H9 (cell line): ENCODE measurements at regions not wholly inside any gene's neighbourhood (a gene's known extent, or its start where the extent isn't known, plus 50 kb on each side); places are given as distances from the start of the nearest gene placed in this dataset.

Experiments
- DNase-seq: peaks from one replicate; pipeline ENCODE4 v3.0.0-alpha.2; 2017
- H2AFZ ChIP-seq: one replicate; pipeline ENCODE4 v1.6.1; 2013; ENCODE audit warnings: mild to moderate bottlenecking, low read length, control low read depth, moderate library complexity
- H2AK5ac ChIP-seq: 2 replicates; pipeline ENCODE4 v1.6.1; 2013; ENCODE audit warnings: low read length, control low read depth, mixed read lengths; ENCODE audit not compliant: insufficient read length
- H2BK120ac ChIP-seq: one replicate; pipeline ENCODE4 v1.6.1; 2013; ENCODE audit warnings: low read depth, mild to moderate bottlenecking, low read length, control low read depth, inconsistent platforms; ENCODE audit not compliant: poor library complexity, severe bottlenecking
- H2BK12ac ChIP-seq: 2 replicates; pipeline ENCODE4 v1.6.1; 2013; ENCODE audit warnings: low read length, control low read depth, mixed read lengths, low read depth; ENCODE audit not compliant: insufficient read length
- H2BK15ac ChIP-seq: 2 replicates; pipeline ENCODE4 v1.6.1; 2013; ENCODE audit warnings: low read depth, low read length, control low read depth
- H2BK20ac ChIP-seq: one replicate; pipeline ENCODE4 v1.6.1; 2013; ENCODE audit warnings: low read depth, mild to moderate bottlenecking, low read length, control low read depth, inconsistent platforms; ENCODE audit not compliant: poor library complexity, severe bottlenecking
- H2BK5ac ChIP-seq: 2 replicates; pipeline ENCODE4 v1.6.1; 2013; ENCODE audit warnings: low read length, control low read depth, mixed read lengths; ENCODE audit not compliant: insufficient read length
- H3K14ac ChIP-seq: 2 replicates; pipeline ENCODE4 v1.6.1; 2013; ENCODE audit warnings: low read length, control low read depth; ENCODE audit not compliant: insufficient read depth
- H3K18ac ChIP-seq: 2 replicates; pipeline ENCODE4 v1.6.1; 2013; ENCODE audit warnings: low read depth, mild to moderate bottlenecking, mixed read lengths, low read length, control low read depth; ENCODE audit not compliant: insufficient read length
- H3K23ac ChIP-seq: 2 replicates; pipeline ENCODE4 v1.6.1; 2013; ENCODE audit warnings: low read length, control low read depth, mixed read lengths, low read depth; ENCODE audit not compliant: insufficient read length
- H3K23me2 ChIP-seq: 2 replicates; pipeline ENCODE4 v1.6.1; 2013; ENCODE audit warnings: low read depth, mild to moderate bottlenecking, mixed read lengths, low read length, control low read depth; ENCODE audit not compliant: insufficient read length, poor library complexity, severe bottlenecking
- H3K27ac ChIP-seq: 2 replicates; pipeline ENCODE4 v1.5.1; 2013; ENCODE audit warnings: low read length, control low read depth, mixed read lengths, low read depth; ENCODE audit not compliant: insufficient read length
- H3K27me3 ChIP-seq: 2 replicates; pipeline ENCODE4 v1.6.1; 2013; ENCODE audit warnings: low read length, control low read depth, inconsistent platforms; ENCODE audit not compliant: insufficient read depth
- H3K4ac ChIP-seq: 2 replicates; pipeline ENCODE4 v1.6.1; 2013; ENCODE audit warnings: low read depth, mild to moderate bottlenecking, control low read depth, inconsistent platforms, low read length, moderate library complexity
- H3K4me1 ChIP-seq: 2 replicates; pipeline ENCODE4 v1.6.1; 2013; ENCODE audit warnings: low read length, control low read depth, inconsistent platforms; ENCODE audit not compliant: insufficient read depth
- H3K4me2 ChIP-seq: 2 replicates; pipeline ENCODE4 v1.6.1; 2013; ENCODE audit warnings: low read length, control low read depth, mixed read lengths; ENCODE audit not compliant: insufficient read length, insufficient read depth
- H3K56ac ChIP-seq: 2 replicates; pipeline ENCODE4 v1.6.1; 2013; ENCODE audit warnings: low read depth, mild to moderate bottlenecking, mixed read lengths, low read length, control low read depth; ENCODE audit not compliant: insufficient read length
- H3K79me1 ChIP-seq: 2 replicates; pipeline ENCODE4 v1.6.1; 2013; ENCODE audit warnings: low read depth, mild to moderate bottlenecking, moderate library complexity, low read length, control low read depth, inconsistent platforms; ENCODE audit not compliant: insufficient read depth, poor library complexity, severe bottlenecking
- H3K79me2 ChIP-seq: 2 replicates; pipeline ENCODE4 v1.6.1; 2013; ENCODE audit warnings: low read length, control low read depth, inconsistent platforms; ENCODE audit not compliant: insufficient read depth
- H3K9ac ChIP-seq: 2 replicates; pipeline ENCODE4 v1.6.1; 2013; ENCODE audit warnings: low read length, control low read depth, mixed read lengths; ENCODE audit not compliant: insufficient read length; ENCODE audit errors: extremely low read depth
- H3K9me3 ChIP-seq: one replicate; pipeline ENCODE4 v1.6.1; 2013; ENCODE audit warnings: low read depth, low read length, inconsistent platforms; ENCODE audit not compliant: control insufficient read depth
- H3T11ph ChIP-seq: one replicate; pipeline ENCODE4 v1.6.1; 2013; ENCODE audit warnings: mild to moderate bottlenecking, low read length, control low read depth, inconsistent platforms
- H4K20me1 ChIP-seq: one replicate; pipeline ENCODE4 v1.6.1; 2013; ENCODE audit not compliant: control insufficient read depth, insufficient read length, insufficient read depth
- H4K5ac ChIP-seq: 2 replicates; pipeline ENCODE4 v1.6.1; 2013; ENCODE audit warnings: low read depth, mild to moderate bottlenecking, mixed read lengths, low read length, control low read depth; ENCODE audit not compliant: insufficient read length
- H4K8ac ChIP-seq: replicated peaks from 2 replicates; pipeline ENCODE4 v1.6.1; 2013; ENCODE audit warnings: low read length, control low read depth, mixed read lengths, low read depth; ENCODE audit not compliant: insufficient read length
- H4K91ac ChIP-seq: 2 replicates; pipeline ENCODE4 v1.6.1; 2013; ENCODE audit warnings: low read depth, mild to moderate bottlenecking, moderate library complexity, mixed read lengths, low read length, control low read depth; ENCODE audit not compliant: insufficient read length
- H3K27ac Mint-ChIP-seq, 3 experiments: 2 replicates in 2 of 3; 3 replicates in 1 of 3; pipeline ENCODE4 v1.8.0; 2020 to 2021; ENCODE audit warnings: mixed read lengths in 3 of 3, mild to moderate bottlenecking in 1 of 3, moderate library complexity in 1 of 3
- H3K27me3 Mint-ChIP-seq: 2 replicates; pipeline ENCODE4 v1.8.0; 2021; ENCODE audit warnings: low read depth, mild to moderate bottlenecking, moderate library complexity, mixed read lengths
- H3K36me3 Mint-ChIP-seq, 3 experiments: 2 replicates in 2 of 3; 3 replicates in 1 of 3; pipeline ENCODE4 v1.8.0; 2020 to 2021; ENCODE audit warnings: low read depth in 3 of 3, mixed read lengths in 3 of 3; ENCODE audit not compliant: insufficient read depth in 1 of 3
- H3K4me1 Mint-ChIP-seq, 2 experiments: 2 replicates each; pipeline ENCODE4 v1.8.0; 2020; ENCODE audit warnings: mixed read lengths in 2 of 2
- H3K4me3 Mint-ChIP-seq, 2 experiments: 2 replicates in 1 of 2; 3 replicates in 1 of 2; pipeline ENCODE4 v1.8.0; 2020 to 2021; ENCODE audit warnings: mild to moderate bottlenecking in 2 of 2, mixed read lengths in 2 of 2, moderate library complexity in 1 of 2
- H3K9me3 Mint-ChIP-seq, 2 experiments: 2 replicates in 1 of 2; 3 replicates in 1 of 2; pipeline ENCODE4 v1.8.0; 2020; ENCODE audit warnings: mild to moderate bottlenecking in 2 of 2, mixed read lengths in 2 of 2, moderate library complexity in 1 of 2
- WGBS: extraction: QIAGEN DNeasy Blood & Tissue Kit; methylation state at CpG from one replicate; pipeline ENCODE4 v1.1.7; 2013; ENCODE audit warnings: missing lambda C conversion rate, low lambda C conversion rate, mixed read lengths; ENCODE audit not compliant: insufficient read length; ENCODE audit errors: extremely low coverage; 5-methylcytosine and 5-hydroxymethylcytosine counted together
- TF ChIP-seq, protein P1 (sequence below): fragments of 200-600 bp; sonication (generic); conservative IDR thresholded peaks from 3 replicates; pipeline ENCODE4 v1.8.0; 2021; ENCODE audit warnings: antibody characterized with exemption, mild to moderate bottlenecking

DNA sequence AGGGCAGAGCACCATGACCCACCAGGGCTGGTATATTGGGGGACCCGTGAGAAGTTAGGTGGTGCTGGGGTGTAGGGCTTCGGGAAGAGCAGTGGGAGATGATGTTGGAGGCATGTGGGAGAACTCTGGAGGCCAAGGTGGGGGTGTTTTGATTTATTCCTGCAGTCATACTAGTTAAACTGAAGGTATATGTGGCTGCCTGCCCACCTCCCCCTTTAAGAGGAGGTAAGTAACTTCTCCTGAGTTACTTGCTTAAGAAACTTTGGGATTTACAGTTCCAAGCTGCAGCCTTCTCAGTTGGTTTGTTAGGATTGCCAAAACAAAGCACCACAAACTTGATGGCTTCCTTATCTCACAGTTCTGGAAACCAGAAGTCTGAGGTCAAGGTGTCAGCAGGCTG is 73.1 kb upstream of the AGBL1 start:
- no peak overlapping the region for H3K4ac ChIP-seq
- no peak overlapping the region for H2BK15ac ChIP-seq
- H3K4me2 ChIP-seq, result no peak overlapping the region
- H3K4me3 Mint-ChIP-seq, result no peak overlapping the region
- H2AK5ac ChIP-seq, result no peak overlapping the region
- H3K27me3 Mint-ChIP-seq, result no peaks in the 10 kb centered on the region; the same call in 1 of the 2 replicates
- H3K79me1 ChIP-seq, result no peaks in the 10 kb centered on the region
- no peak overlapping the region for H3K27ac Mint-ChIP-seq
- no peak overlapping the region for H3K9ac ChIP-seq
- no peak overlapping the region for H4K5ac ChIP-seq
- no peak overlapping the region for H3T11ph ChIP-seq
- H3K23me2 ChIP-seq, result no peaks in the 10 kb centered on the region
- no peak overlapping the region for H3K18ac ChIP-seq
- H4K91ac ChIP-seq, result no peak overlapping the region
- no CpG with 5 or more reads among the region's 2 CpGs for WGBS
- H3K27me3 ChIP-seq, result no peaks in the 10 kb centered on the region
- no peak overlapping the region for H4K8ac ChIP-seq
- H2BK120ac ChIP-seq, result no peak overlapping the region
- H3K9me3 Mint-ChIP-seq, result no peaks in the 10 kb centered on the region
- no peak for DNase-seq
- no peaks in the 10 kb centered on the region for H3K79me2 ChIP-seq
- no peak overlapping the region for H2BK20ac ChIP-seq
- no peak overlapping the region for H3K14ac ChIP-seq
- H3K4me1 ChIP-seq, result no peaks in the 10 kb centered on the region
- no peaks in the 10 kb centered on the region for H3K9me3 ChIP-seq
- TF ChIP-seq, protein P1, sequence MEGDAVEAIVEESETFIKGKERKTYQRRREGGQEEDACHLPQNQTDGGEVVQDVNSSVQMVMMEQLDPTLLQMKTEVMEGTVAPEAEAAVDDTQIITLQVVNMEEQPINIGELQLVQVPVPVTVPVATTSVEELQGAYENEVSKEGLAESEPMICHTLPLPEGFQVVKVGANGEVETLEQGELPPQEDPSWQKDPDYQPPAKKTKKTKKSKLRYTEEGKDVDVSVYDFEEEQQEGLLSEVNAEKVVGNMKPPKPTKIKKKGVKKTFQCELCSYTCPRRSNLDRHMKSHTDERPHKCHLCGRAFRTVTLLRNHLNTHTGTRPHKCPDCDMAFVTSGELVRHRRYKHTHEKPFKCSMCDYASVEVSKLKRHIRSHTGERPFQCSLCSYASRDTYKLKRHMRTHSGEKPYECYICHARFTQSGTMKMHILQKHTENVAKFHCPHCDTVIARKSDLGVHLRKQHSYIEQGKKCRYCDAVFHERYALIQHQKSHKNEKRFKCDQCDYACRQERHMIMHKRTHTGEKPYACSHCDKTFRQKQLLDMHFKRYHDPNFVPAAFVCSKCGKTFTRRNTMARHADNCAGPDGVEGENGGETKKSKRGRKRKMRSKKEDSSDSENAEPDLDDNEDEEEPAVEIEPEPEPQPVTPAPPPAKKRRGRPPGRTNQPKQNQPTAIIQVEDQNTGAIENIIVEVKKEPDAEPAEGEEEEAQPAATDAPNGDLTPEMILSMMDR, result no peak
- H4K20me1 ChIP-seq, result no peaks in the 10 kb centered on the region
- no peak overlapping the region for H2BK12ac ChIP-seq
- peaks cover 0 to under 1% of the 10 kb centered on the region in 2 experiments; a peak in 1 of 4 replicates for H3K4me1 Mint-ChIP-seq
- H2AFZ ChIP-seq, result no peak overlapping the region
- H3K36me3 Mint-ChIP-seq, result no peaks in the 10 kb centered on the region
- no peak overlapping the region for H3K23ac ChIP-seq
- no peak overlapping the region for H3K56ac ChIP-seq
- no peak overlapping the region for H3K27ac ChIP-seq
- no peak overlapping the region for H2BK5ac ChIP-seq
